Keratinocyte (primary cell): ENCODE measurements at regions not wholly inside any gene's neighbourhood (a gene's known extent, or its start where the extent isn't known, plus 50 kb on each side); places are given as distances from the start of the nearest gene placed in this dataset.

Experiments
- DNase-seq: peaks from one replicate; pipeline ENCODE4 v3.0.0-alpha.2; 2011; ENCODE audit warnings: low read depth, missing footprints, low spot score
- FAIRE-seq: peaks from 2 replicates; lab custom pipeline; 2011; peaks lifted over from hg19 to GRCh38; lab: Jason Lieb, UNC
- H2AFZ ChIP-seq: 2 replicates; pipeline ENCODE4 v1.6.0; 2012; ENCODE audit warnings: low read length, control low read depth, inconsistent platforms; ENCODE audit not compliant: control insufficient read depth
- H3K27ac ChIP-seq: 2 replicates; pipeline ENCODE4 v1.5.1; 2011; ENCODE audit warnings: low read length; ENCODE audit not compliant: control insufficient read depth, insufficient read depth
- H3K27me3 ChIP-seq: 3 replicates; pipeline ENCODE4 v1.6.0; 2011; ENCODE audit warnings: low read length; ENCODE audit not compliant: control insufficient read depth, insufficient read depth; ENCODE audit errors: extremely low read depth
- H3K36me3 ChIP-seq, 2 experiments: 2 replicates in 1 of 2; 3 replicates in 1 of 2; pipeline ENCODE4 v1.5.1; 2011; ENCODE audit warnings: low read length in 2 of 2, mild to moderate bottlenecking in 1 of 2; ENCODE audit not compliant: control insufficient read depth in 2 of 2, insufficient read depth in 2 of 2; ENCODE audit errors: extremely low read depth in 1 of 2
- H3K4me1 ChIP-seq: 3 replicates; pipeline ENCODE4 v1.5.1; 2011; ENCODE audit warnings: low read length; ENCODE audit not compliant: control insufficient read depth, insufficient read depth; ENCODE audit errors: extremely low read depth
- H3K4me2 ChIP-seq: 3 replicates; pipeline ENCODE4 v1.6.0; 2011; ENCODE audit warnings: low read depth, low read length; ENCODE audit not compliant: control insufficient read depth, insufficient read depth; ENCODE audit errors: extremely low read depth
- H3K4me3 ChIP-seq, 3 experiments: fragments of 200-600 bp in 1 of 3; sonication (generic) in 1 of 3; 2 replicates in 2 of 3; 3 replicates in 1 of 3; pipeline ENCODE4 v1.5.1; 2011 to 2016; ENCODE audit warnings: low read length in 3 of 3, mild to moderate bottlenecking in 3 of 3, control low read depth in 2 of 3, inconsistent platforms in 1 of 3, low read depth in 1 of 3, mixed read lengths in 1 of 3, mixed run types in 1 of 3, moderate library complexity in 1 of 3; ENCODE audit not compliant: control insufficient read depth in 2 of 3, insufficient read depth in 2 of 3; ENCODE audit errors: extremely low read depth in 1 of 3
- H3K79me2 ChIP-seq: 2 replicates; pipeline ENCODE4 v1.6.0; 2012; ENCODE audit warnings: low read length; ENCODE audit not compliant: control insufficient read depth, insufficient read depth
- H3K9ac ChIP-seq: 3 replicates; pipeline ENCODE4 v1.6.0; 2011; ENCODE audit warnings: low read length; ENCODE audit not compliant: control insufficient read depth, insufficient read depth; ENCODE audit errors: extremely low read depth
- H3K9me1 ChIP-seq: 3 replicates; pipeline ENCODE4 v1.6.0; 2011; ENCODE audit warnings: low read length; ENCODE audit not compliant: control insufficient read depth, insufficient read depth; ENCODE audit errors: extremely low read depth
- H3K9me3 ChIP-seq: 2 replicates; pipeline ENCODE4 v1.5.1; 2012; ENCODE audit warnings: low read depth, low read length; ENCODE audit not compliant: control insufficient read depth
- H4K20me1 ChIP-seq: 3 replicates; pipeline ENCODE4 v1.6.0; 2011; ENCODE audit warnings: low read length; ENCODE audit not compliant: control insufficient read depth, insufficient read depth; ENCODE audit errors: extremely low read depth
- EZH2 ChIP-seq: IDR thresholded peaks from one replicate; pipeline ENCODE4 v1.6.1; 2012; ENCODE audit warnings: inconsistent platforms, mild to moderate bottlenecking, low read length, moderate library complexity
- dilution Hi-C: fragments of 300-500 bp; cut with MboI; formaldehyde crosslinking; loops from one replicate; pipeline ENCODE4 v1.7.0; 2020; ENCODE audit warnings: low sequenced_read_pairs; ENCODE audit not compliant: extremely low pct_ligation_motif_present
- TF ChIP-seq, protein P1 (sequence below), 3 experiments: IDR thresholded peaks in 1 of 3; conservative IDR thresholded peaks in 1 of 3; optimal IDR thresholded peaks in 1 of 3; 2 replicates in 2 of 3; 3 replicates in 1 of 3; pipeline versions ENCODE3 to v1.5.1; 2011; ENCODE audit warnings: low read length in 3 of 3, mild to moderate bottlenecking in 3 of 3, moderate library complexity in 2 of 3, control low read depth in 1 of 3, inconsistent platforms in 1 of 3; ENCODE audit not compliant: insufficient read depth in 2 of 3; ENCODE audit errors: extremely low read depth in 1 of 3

DNA sequence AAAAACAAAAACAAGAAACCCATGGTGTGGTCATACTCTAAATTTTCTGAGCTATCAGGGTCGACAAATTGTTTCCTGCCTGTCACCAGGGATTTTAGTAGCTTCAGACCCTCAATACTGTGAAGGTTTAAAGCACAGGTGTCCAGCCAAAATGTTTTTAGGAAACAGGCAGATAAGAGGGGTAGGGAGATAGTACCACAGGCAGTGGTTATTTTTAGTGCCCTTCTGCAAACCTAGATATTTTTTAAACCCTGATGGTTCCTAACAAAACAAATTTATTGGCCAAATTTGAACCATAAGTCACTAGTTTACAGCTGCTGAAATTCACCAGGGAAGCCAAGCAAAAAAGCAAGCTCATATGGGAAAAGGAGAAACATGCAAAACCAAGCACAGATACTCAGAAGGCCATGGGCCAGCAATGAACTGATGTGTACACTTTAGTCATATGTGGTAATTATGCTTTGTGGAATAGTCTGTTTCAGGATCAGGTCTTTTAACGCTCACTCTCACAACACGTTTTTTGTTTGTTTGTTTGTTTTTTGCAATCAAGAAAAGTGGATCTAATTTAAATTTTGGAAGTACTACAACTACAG is 156.8 kb upstream of the STK17B start:
- no peak for DNase-seq
- H3K27ac ChIP-seq, result no peak overlapping the region

DNA sequence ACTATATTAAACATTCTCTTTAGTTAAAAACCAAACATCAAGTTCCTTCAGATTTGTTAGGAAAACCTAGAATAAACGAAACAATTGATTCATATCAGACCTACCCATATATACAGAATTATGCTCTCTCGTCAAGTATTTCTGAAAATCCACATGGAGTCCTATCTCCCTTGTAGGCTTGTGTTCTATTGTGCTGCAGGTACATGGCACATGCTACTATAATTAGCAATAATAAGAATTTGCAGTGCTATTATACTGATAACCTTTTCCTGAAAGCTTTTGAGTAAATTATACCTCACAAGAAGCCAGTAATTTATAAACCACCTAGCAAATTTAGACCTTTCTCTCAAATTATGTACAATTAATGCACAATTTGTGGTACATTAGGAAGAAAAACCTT is 158.6 kb upstream of the STK17B start:
- Histone ChIP-seq H3K27ac (no peak overlapping the region), H3K36me3 (no peaks in the 10 kb centered on the region), H3K4me2 (no peak overlapping the region), H3K27me3 (no peaks in the 10 kb centered on the region), H3K79me2 (no peaks in the 10 kb centered on the region), H3K4me1 (no peaks in the 10 kb centered on the region), H3K9me3 (no peaks in the 10 kb centered on the region), H3K4me3 (no peak overlapping the region), H2AFZ (no peak overlapping the region), H3K9ac (no peak overlapping the region), H3K9me1 (no peaks in the 10 kb centered on the region), H4K20me1 (no peaks in the 10 kb centered on the region)
- FAIRE-seq (no peak), DNase-seq (no peak)
- no peak for TF ChIP-seq EZH2
- TF ChIP-seq, protein P1, sequence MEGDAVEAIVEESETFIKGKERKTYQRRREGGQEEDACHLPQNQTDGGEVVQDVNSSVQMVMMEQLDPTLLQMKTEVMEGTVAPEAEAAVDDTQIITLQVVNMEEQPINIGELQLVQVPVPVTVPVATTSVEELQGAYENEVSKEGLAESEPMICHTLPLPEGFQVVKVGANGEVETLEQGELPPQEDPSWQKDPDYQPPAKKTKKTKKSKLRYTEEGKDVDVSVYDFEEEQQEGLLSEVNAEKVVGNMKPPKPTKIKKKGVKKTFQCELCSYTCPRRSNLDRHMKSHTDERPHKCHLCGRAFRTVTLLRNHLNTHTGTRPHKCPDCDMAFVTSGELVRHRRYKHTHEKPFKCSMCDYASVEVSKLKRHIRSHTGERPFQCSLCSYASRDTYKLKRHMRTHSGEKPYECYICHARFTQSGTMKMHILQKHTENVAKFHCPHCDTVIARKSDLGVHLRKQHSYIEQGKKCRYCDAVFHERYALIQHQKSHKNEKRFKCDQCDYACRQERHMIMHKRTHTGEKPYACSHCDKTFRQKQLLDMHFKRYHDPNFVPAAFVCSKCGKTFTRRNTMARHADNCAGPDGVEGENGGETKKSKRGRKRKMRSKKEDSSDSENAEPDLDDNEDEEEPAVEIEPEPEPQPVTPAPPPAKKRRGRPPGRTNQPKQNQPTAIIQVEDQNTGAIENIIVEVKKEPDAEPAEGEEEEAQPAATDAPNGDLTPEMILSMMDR (optimal IDR thresholded peaks at IDR 0.05 in 1 of 3, IDR thresholded peaks at IDR 0.05 in 1 of 3, conservative IDR thresholded peaks at IDR 0.05 in 1 of 3; ENCODE audit: extremely low read depth in 1 of 3, insufficient read depth in 2 of 3, low read length in 3 of 3), result no peak
- dilution Hi-C loops, result no loop called here

More for the DNA sequence above, 156.8 kb upstream of the STK17B start:
- H3K79me2 ChIP-seq, result no peaks in the 10 kb centered on the region
- TF ChIP-seq, protein P1 (optimal IDR thresholded peaks at IDR 0.05 in 1 of 3, IDR thresholded peaks at IDR 0.05 in 1 of 3, conservative IDR thresholded peaks at IDR 0.05 in 1 of 3; ENCODE audit: extremely low read depth in 1 of 3, insufficient read depth in 2 of 3, low read length in 3 of 3), result no peak
- no peak for TF ChIP-seq EZH2
- H3K9ac ChIP-seq, result no peak overlapping the region
- dilution Hi-C loops, result no loop called here
- no peak overlapping the region for H3K4me2 ChIP-seq
- no peak overlapping the region for H3K4me3 ChIP-seq
- no peaks in the 10 kb centered on the region for H3K9me1 ChIP-seq
- no peaks in the 10 kb centered on the region for H4K20me1 ChIP-seq
- no peaks in the 10 kb centered on the region for H3K27me3 ChIP-seq
- no peak for FAIRE-seq
- H2AFZ ChIP-seq, result no peak overlapping the region
- no peaks in the 10 kb centered on the region for H3K36me3 ChIP-seq
- no peaks in the 10 kb centered on the region for H3K4me1 ChIP-seq
- H3K9me3 ChIP-seq, result no peaks in the 10 kb centered on the region
